ENCODE measurements at regions not wholly inside any gene's neighbourhood (a gene's known extent, or its start where the extent isn't known, plus 50 kb on each side); places are given as distances from the start of the nearest gene placed in this dataset.

- TF ChIP-seq EZH2phosphoT487 (IDR thresholded peaks at IDR 0.05) (no peak), CTCF (IDR thresholded peaks at IDR 0.05) (no peak), EZH2 (IDR thresholded peaks at IDR 0.05) (no peak)
Observed at GRCh38 chr9:16248822-16249221, 621.6 kb downstream of the BNC2 start.
